ENCODE measurements at regions not wholly inside any gene's neighbourhood (a gene's known extent, or its start where the extent isn't known, plus 50 kb on each side); places are given as distances from the start of the nearest gene placed in this dataset.

DNA sequence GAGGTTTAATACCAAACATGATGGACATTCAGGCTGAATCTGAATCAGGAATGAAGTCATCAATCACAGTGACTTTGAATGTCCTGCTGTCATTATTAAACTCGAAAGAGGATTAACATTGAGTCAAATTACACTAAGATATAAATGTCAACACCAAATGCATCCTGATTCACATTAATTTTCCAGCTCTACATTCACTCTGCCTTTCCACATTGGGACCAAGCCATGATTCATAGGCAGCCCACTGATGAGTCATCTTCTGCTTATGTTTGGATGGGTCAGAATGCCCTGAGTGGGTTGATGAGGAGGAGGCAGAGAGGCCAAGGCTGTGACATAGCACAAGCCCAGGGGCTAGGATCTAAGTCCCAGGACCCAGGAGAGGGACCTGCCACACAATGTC lies 247.6 kb upstream of the RPS6KA3 start:
- DNase-seq (ENCODE audit: low spot score): no peak
- TF ChIP-seq, protein P1, sequence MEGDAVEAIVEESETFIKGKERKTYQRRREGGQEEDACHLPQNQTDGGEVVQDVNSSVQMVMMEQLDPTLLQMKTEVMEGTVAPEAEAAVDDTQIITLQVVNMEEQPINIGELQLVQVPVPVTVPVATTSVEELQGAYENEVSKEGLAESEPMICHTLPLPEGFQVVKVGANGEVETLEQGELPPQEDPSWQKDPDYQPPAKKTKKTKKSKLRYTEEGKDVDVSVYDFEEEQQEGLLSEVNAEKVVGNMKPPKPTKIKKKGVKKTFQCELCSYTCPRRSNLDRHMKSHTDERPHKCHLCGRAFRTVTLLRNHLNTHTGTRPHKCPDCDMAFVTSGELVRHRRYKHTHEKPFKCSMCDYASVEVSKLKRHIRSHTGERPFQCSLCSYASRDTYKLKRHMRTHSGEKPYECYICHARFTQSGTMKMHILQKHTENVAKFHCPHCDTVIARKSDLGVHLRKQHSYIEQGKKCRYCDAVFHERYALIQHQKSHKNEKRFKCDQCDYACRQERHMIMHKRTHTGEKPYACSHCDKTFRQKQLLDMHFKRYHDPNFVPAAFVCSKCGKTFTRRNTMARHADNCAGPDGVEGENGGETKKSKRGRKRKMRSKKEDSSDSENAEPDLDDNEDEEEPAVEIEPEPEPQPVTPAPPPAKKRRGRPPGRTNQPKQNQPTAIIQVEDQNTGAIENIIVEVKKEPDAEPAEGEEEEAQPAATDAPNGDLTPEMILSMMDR (IDR thresholded peaks at IDR 0.05; ENCODE audit: borderline replicate concordance, control extremely low read depth, extremely low read depth, insufficient read depth, missing control alignments): no peak
- in situ Hi-C loops (cut with MboI; ENCODE audit: low sequenced_read_pairs, unreplicated experiment): loop anchor here (25.0 kb wide), 1 partner anchor 973 kb away; no protein-coding TSS in a partner anchor

- in situ Hi-C loops (cut with MboI; ENCODE audit: low sequenced_read_pairs, unreplicated experiment): loop anchor here (25.0 kb wide), 1 partner anchor 974 kb away; no protein-coding TSS in a partner anchor
- TF ChIP-seq, protein P1 (IDR thresholded peaks at IDR 0.05; ENCODE audit: borderline replicate concordance, control extremely low read depth, extremely low read depth, insufficient read depth, missing control alignments): no peak
These were observed 246.5 kb upstream of the RPS6KA3 start for GRCh38 chrX:20513185-20513584.

GRCh38 chrX:20511792-20512191 lies 245.1 kb upstream of the RPS6KA3 start:
- in situ Hi-C loops (cut with MboI; ENCODE audit: low sequenced_read_pairs, unreplicated experiment): loop anchor here (25.0 kb wide), 1 partner anchor 976 kb away; no protein-coding TSS in a partner anchor
- DNase-seq (ENCODE audit: low spot score): no peak
- TF ChIP-seq, protein P1 (IDR thresholded peaks at IDR 0.05; ENCODE audit: borderline replicate concordance, control extremely low read depth, extremely low read depth, insufficient read depth, missing control alignments): no peak

More at GRCh38 chrX:20513185-20513584, 246.5 kb upstream of the RPS6KA3 start:
- no peak for DNase-seq (ENCODE audit: low spot score)

DNA sequence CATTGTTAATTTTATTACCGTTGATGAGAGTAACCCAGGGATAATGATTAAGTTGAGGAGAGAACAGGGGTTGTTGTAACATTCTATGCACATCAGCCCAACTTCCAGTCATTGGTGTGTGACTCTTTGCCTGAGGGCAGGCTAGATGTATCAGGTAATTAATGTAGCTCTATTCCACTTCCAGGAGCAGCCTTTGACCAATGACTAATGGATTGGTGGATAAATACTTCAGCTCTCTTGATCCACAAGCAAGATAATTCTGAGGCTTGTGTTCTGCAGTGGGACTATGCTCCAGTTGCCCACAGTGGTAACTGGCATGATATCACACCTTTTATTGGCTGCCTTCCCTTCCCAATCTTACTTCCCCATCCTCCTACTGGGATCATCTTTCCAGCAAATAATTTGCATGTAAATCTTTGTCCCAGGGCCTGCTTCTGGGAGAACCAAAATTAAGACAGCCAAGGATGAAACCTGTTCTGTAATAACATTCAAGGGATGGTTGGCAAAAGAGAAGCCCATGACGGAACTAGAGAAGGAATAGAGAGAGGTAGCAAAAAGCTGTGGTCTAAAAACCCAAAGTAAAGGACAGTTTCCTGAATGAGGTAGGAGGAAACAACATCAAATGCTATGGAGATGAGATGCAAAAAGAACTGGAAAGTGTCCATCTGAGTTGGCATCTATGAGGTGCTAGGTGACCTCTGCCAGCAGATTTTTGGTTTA lies 241.4 kb upstream of the RPS6KA3 start:
- in situ Hi-C loops (cut with MboI; ENCODE audit: low sequenced_read_pairs, unreplicated experiment): loop anchor here (25.0 kb wide), 1 partner anchor 979 kb away; no protein-coding TSS in a partner anchor
- no peak for DNase-seq (ENCODE audit: low spot score)
- TF ChIP-seq, protein P1 (IDR thresholded peaks at IDR 0.05; ENCODE audit: borderline replicate concordance, control extremely low read depth, extremely low read depth, insufficient read depth, missing control alignments): no peak

GRCh38 chrX:20506739-20507138 lies 240.0 kb upstream of the RPS6KA3 start:
- in situ Hi-C loops (cut with MboI; ENCODE audit: low sequenced_read_pairs, unreplicated experiment): loop anchor here (25.0 kb wide), 1 partner anchor 981 kb away; no protein-coding TSS in a partner anchor
- TF ChIP-seq, protein P1 (IDR thresholded peaks at IDR 0.05; ENCODE audit: borderline replicate concordance, control extremely low read depth, extremely low read depth, insufficient read depth, missing control alignments): no peak
- no peak for DNase-seq (ENCODE audit: low spot score)

DNA sequence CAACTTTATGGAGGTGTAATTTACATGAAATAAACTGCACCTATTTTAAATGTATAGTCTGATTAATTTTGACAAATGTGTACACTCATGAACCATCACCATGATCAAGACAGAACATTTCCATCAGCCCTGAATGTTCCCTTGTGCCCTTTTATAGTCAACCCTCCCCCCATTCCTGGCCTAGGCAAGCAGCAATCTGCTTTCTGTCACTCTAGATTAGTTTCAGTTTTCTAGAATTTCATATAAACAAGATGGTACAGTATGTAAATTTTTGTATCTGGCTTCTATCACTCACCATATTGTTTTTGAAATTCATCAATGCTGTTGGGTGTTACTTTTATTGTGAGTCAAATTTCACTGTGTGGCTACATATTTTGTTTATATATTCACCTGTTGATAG lies 234.2 kb upstream of the RPS6KA3 start:
- TF ChIP-seq, protein P1 (IDR thresholded peaks at IDR 0.05; ENCODE audit: borderline replicate concordance, control extremely low read depth, extremely low read depth, insufficient read depth, missing control alignments): no peak
- DNase-seq (ENCODE audit: low spot score): no peak
- in situ Hi-C loops (cut with MboI; ENCODE audit: low sequenced_read_pairs, unreplicated experiment): loop anchor here (25.0 kb wide), 1 partner anchor 986 kb away; no protein-coding TSS in a partner anchor
